GM21390 (cell line): ENCODE measurements at regions not wholly inside any gene's neighbourhood (a gene's known extent, or its start where the extent isn't known, plus 50 kb on each side); places are given as distances from the start of the nearest gene placed in this dataset.
"Not testable (repeated sequence)": the region's sequence is repeated elsewhere in the genome, so short reads cannot be mapped to it uniquely, and the experiment has no call there.

ENCODE experiments used
- ATAC-seq: cut with Tn5 transposase; IDR thresholded peaks from one replicate; pipeline ENCODE4 v1.9.1; 2021; ENCODE audit not compliant: unreplicated experiment

- ATAC-seq: no peak
These were observed 1331.3 kb downstream of the AACS start for GRCh38 chr12:126396536-126396935.

- ATAC-seq: no peak
These were observed 1331.9 kb downstream of the AACS start for GRCh38 chr12:126397071-126397581.

GRCh38 chr12:126397660-126398059, 1332.4 kb downstream of the AACS start:
- no peak for ATAC-seq

DNA sequence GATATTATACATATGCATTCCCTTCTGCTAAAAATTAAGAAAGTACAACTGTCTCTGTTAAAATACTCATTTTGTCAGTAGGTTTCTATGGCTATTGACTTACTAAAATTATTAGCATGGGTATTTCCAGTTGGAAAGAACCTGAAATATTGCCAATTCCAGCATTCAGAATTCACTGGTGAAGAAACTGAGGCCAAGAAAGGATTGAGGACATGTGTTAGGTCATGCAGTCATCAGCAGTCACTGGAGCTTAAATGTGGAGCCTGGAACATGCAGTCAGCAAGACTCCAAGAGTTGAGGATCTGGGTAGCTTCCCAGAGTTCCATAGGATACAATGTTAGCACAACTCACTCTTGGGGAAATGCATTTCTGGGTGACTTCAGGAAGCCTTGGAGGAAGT, 1335.6 kb downstream of the AACS start:
- ATAC-seq: no peak

DNA sequence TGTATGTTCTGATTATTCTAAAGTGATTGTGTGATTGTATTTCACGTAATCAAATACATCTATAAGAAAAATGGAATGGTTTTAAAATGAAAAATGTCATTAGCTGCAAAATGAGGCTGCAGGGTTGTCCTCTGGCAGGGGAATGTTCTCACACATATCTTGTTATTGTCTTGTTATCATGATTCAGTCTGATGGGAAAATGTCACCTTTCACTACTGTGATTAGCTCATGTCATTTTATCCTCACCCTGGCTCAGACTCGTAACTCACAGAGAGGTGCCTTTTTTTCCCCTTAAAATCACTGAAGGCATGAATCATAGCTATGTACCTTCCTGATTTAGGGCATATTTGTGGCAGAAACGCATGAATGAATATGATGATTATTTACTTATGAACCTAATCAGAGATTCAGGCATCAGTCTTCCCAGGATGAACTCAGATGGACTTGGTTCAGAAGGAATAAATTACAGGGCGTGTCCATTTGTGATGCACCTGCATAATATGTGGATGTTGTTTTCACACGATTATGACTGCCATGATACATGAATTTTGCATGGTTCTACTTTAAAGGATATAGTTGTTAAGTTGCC, 1339.2 kb downstream of the AACS start:
- ATAC-seq: no peak

DNA sequence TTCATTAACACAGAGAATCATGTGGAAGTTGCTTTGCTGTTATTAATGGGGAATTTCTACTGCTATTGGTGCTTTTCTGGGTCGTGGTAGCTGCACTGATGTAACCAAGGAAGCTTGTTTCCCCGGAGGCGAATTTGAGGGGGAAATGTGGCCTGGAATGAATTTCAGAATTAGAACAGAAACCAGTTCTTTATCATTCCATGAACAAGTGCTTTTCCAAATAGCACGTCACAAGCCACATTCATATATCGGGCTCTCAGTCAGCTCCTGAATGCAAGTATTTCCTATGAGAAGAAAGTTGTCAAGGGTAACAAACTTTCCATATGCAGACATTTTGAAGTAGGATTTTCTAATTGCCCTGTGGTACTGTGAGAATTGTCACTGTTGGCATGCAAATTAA, 1353.2 kb downstream of the AACS start:
- ATAC-seq: no peak

DNA sequence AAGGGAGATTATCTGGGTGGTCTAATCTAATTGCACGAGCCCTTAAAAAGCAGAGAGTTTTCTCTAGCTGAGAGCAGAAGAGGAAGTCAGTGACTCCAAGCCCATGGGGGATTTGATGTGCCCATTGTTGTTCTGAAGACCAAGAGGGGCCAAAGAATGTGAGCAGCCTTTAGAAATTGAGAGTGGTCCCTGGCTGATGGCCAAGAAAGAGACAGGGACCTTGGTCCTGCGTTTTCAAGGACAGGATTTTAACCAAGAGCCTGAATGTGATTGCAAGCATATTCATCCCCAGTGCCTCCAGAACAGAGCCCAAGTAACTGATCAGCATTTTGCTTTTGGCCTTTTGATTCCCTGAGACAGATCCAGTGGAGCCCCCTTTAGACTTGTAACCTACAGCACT, 1353.9 kb downstream of the AACS start:
- no peak for ATAC-seq

DNA sequence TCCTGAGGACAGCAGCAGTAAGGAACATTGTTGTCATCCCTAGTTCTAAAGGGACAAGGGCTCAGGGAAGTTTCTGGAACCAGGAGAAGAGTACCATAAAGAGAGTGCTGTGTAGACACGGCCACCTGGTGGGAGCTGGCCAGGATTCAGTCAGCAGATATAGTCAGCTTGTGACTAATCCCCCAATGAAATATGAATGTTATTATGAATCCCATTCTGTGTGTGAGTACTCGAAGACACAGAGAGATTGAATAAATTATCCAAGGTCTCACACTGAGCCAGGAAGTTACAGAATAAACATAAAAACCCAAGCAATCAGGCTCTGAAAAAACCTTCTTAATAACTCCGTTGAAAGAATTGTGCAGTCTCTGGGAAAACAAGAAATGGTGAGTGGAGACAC, 1359.5 kb downstream of the AACS start:
- no peak for ATAC-seq

DNA sequence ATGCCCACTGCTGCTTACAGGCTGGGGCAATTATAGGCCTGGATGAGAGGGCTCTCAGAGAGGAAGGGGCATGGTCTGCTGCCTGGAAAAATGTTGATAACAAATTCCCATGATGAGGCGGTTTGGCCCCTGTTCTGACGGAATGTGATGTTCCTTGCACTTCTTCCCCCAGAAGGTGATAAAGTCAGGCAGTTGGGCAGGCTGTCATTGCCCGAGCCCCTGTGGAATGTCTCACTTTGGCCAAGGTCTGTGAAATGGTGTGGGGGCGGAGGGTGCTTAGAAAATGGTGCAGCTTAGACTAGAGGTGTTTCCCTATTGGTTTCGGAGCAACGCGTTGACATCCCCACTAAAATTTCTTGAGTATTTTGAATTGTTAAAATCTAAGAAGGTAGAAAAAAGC, 1360.0 kb downstream of the AACS start:
- no peak for ATAC-seq

GRCh38 chr12:126428769-126429168, 1363.5 kb downstream of the AACS start:
- ATAC-seq: no peak

- ATAC-seq: no peak
These were observed 1365.7 kb downstream of the AACS start for GRCh38 chr12:126430921-126431320.

DNA sequence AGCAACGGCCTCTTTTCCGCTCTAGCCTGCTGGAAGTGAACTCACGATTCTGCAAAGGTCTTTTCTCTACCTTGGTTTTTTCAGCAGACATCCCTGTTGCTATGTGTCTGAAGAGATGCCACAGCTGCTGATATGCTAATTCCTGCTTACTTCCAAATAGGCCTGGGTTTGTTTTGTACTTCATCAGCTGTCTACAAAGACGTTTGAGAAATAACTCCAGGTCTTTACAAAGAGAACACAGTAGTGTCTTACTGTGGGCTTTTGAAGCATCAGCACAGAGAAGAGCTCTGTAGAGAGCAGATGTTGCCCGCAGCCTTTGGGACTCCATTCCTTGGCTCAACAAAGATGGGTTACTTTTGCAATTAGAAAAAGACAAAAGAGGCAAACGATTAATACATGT, 1366.5 kb downstream of the AACS start:
- ATAC-seq: no peak

- ATAC-seq: no peak
These were observed 1367.5 kb downstream of the AACS start for GRCh38 chr12:126432780-126433179.

- no peak for ATAC-seq
These were observed 1369.3 kb downstream of the AACS start for GRCh38 chr12:126434412-126434985.

- ATAC-seq: no peak
These were observed 1370.8 kb downstream of the AACS start for GRCh38 chr12:126436041-126436440.

GRCh38 chr12:126437934-126438333, 1372.7 kb downstream of the AACS start:
- no peak for ATAC-seq

DNA sequence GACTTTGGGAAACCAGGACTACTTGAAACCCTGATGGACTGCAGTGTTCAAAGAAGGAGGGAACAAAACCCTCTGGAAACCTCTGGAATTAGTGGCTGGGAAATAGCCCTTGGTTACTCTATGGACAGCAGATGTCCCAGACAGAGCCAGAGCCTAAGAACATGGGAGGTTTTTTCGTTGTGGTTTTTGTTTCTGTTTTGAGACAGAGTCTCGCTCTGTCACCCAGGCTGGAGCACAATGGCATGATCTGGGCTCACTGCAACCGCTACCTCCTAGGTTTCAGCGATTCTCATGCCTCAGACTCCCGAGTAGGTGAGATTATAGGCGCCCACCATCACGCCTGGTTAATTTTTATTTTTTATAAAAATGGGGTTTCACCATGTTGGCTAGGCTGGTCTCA, 1378.7 kb downstream of the AACS start:
- ATAC-seq: no peak

GRCh38 chr12:126447346-126447745, 1382.1 kb downstream of the AACS start:
- ATAC-seq: no peak

- ATAC-seq: no peak
These were observed 1386.6 kb downstream of the AACS start for GRCh38 chr12:126451809-126452208.

DNA sequence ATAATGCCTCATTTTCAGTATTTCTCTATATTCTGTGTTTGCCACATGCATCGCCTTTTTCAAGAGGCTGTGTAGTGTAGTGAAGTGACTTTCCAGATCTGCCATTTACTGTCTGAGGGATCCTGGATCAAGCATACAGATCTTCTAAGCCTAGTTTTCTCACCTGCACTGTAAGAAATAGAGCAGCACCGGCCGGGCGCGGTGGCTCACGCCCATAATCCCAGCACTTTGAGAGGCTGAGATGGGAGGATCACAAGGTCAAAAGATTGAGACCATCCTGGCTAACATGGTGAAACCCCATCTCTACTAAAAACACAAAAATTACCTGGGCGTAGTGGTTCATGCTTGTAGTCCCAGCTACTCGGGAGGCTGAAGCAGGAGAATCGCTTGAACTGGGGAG, 1387.5 kb downstream of the AACS start:
- ATAC-seq: not testable (repeated sequence)

DNA sequence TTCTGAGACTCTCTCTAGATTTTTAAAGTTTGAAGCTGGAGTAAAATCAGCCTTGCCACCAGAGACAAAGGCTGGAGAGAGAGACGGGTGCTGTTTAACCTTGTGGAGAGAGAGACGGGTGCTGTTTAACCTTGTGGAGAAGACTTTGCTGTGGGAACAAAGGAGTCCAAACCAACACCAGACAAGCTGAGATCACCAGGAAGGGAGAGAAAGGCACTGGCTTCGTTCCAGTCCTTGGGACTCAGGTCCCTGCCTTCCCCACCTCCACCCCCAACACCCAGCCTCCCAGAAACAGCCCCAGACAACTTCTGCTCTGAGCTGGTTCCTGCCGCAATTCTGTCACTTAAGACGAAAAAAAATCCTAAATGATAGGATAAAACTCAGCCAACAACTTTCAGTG, 1389.3 kb downstream of the AACS start:
- ATAC-seq: no peak

GRCh38 chr12:126457776-126458175, 1392.5 kb downstream of the AACS start:
- no peak for ATAC-seq

DNA sequence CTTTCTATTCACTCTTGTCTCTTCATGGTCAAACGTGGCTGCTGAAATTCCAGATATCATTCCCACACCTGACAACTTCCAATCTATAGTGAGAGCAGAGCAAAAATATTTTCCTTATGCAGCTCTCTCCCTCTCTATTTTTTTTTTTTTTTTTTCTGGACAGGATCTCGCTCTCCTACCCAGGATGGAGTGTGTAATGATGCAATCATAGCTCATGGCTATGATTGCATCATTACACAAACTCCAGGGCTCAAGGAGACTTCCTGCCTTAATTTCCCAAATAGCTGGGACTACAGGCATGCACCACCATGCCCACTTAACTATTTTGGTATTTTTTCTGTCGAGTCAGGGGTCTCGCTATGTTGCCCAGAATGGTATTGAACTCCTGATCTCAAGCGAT, 1398.9 kb downstream of the AACS start:
- no peak for ATAC-seq
